GM12891 (cell line): ENCODE measurements at regions not wholly inside any gene's neighbourhood (a gene's known extent, or its start where the extent isn't known, plus 50 kb on each side); places are given as distances from the start of the nearest gene placed in this dataset.

Experiments used
- POLR2A ChIP-seq: IDR thresholded peaks from 2 replicates; pipeline ENCODE4 v1.6.1; 2011; ENCODE audit warnings: low read depth, low read length, control low read depth
- POLR2AphosphoS5 ChIP-seq: IDR thresholded peaks from 2 replicates; pipeline ENCODE4 v1.6.1; 2011; ENCODE audit warnings: low read depth, low read length, control low read depth

DNA sequence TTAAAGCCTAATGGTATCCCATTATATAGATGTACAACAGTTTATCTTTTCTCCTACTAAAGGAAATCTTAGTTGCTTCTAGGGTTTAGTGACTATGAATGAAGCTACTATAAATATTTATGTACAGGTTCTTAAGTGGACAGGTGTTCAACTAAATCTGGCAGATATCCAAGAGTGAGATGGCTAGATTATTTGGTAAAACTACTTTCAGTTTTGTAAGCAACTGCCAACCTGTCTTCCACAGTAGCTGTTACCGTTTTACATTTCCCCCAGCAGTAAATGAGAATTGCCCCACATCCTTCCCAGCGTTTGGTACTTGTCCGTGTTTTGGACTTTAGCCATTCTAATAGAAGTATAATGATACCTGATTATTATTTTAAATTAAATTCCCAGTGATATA, 144.9 kb upstream of the MAGI2 start:
- no peak for TF ChIP-seq POLR2A
- TF ChIP-seq POLR2AphosphoS5 = no peak
